ENCODE measurements at regions not wholly inside any gene's neighbourhood (a gene's known extent, or its start where the extent isn't known, plus 50 kb on each side); places are given as distances from the start of the nearest gene placed in this dataset.
A peak's percentile ranks its signal among the peaks of the same experiment; 100 is the strongest.
"Not testable (repeated sequence)": the region's sequence is repeated elsewhere in the genome, so short reads cannot be mapped to it uniquely, and the experiment has no call there.

GRCh38 chr11:96447208-96448110, 57.6 kb downstream of the JRKL start:
- DNase-seq: no peak

- DNase-seq: no peak
Observed at GRCh38 chr11:96448225-96448624, 58.4 kb downstream of the JRKL start.

- DNase-seq: no peak
Observed at GRCh38 chr11:96456111-96456510, 66.3 kb downstream of the JRKL start.

GRCh38 chr11:96459751-96460150, 69.9 kb downstream of the JRKL start:
- DNase-seq: no peak

- no peak for DNase-seq
Observed at GRCh38 chr11:96461871-96462270, 72.1 kb downstream of the JRKL start.

- DNase-seq: peak in 3 of 6 experiments; percentile 25 to 61 (median 55)
Observed at GRCh38 chr11:96464700-96465307, 75.0 kb downstream of the JRKL start.

- DNase-seq: no peak
Observed at GRCh38 chr11:96465512-96465911, 75.7 kb downstream of the JRKL start.

- no peak for DNase-seq
Observed at GRCh38 chr11:96466607-96467006, 76.8 kb downstream of the JRKL start.

- DNase-seq: no peak
Observed at GRCh38 chr11:96469776-96470175, 80.0 kb downstream of the JRKL start.

- DNase-seq: no peak
Observed at GRCh38 chr11:96470521-96470920, 80.7 kb downstream of the JRKL start.

- DNase-seq: no peak
Observed at GRCh38 chr11:96472085-96472484, 82.3 kb downstream of the JRKL start.

- no peak for DNase-seq
Observed at GRCh38 chr11:96474263-96474662, 84.5 kb downstream of the JRKL start.

GRCh38 chr11:96481204-96481603, 91.4 kb downstream of the JRKL start:
- no peak for DNase-seq

- no peak for DNase-seq
Observed at GRCh38 chr11:96481771-96482170, 92.0 kb downstream of the JRKL start.

- DNase-seq: no peak
Observed at GRCh38 chr11:96482193-96482592, 92.4 kb downstream of the JRKL start.

- DNase-seq: no peak
Observed at GRCh38 chr11:96483374-96483955, 93.7 kb downstream of the JRKL start.

GRCh38 chr11:96484361-96484760, 94.5 kb downstream of the JRKL start:
- DNase-seq: no peak

- DNase-seq: no peak
Observed at GRCh38 chr11:96486890-96487611, 97.2 kb downstream of the JRKL start.

- not testable (repeated sequence) for DNase-seq
Observed at GRCh38 chr11:96488911-96489310, 99.1 kb downstream of the JRKL start.

- DNase-seq: no peak
Observed at GRCh38 chr11:96500440-96500839, 110.6 kb downstream of the JRKL start.

- no peak for DNase-seq
Observed at GRCh38 chr11:96506041-96506440, 116.2 kb downstream of the JRKL start.

GRCh38 chr11:96506953-96507354, 117.1 kb downstream of the JRKL start:
- DNase-seq: no peak

- DNase-seq: no peak
Observed at GRCh38 chr11:96508861-96509260, 119.0 kb downstream of the JRKL start.
